NCI-H2081 treated with DMSO at 0.1 percent for 48 hours (cell line): ENCODE measurements at regions not wholly inside any gene's neighbourhood (a gene's known extent, or its start where the extent isn't known, plus 50 kb on each side); places are given as distances from the start of the nearest gene placed in this dataset.

Experiments used
- DNase-seq: peaks from one replicate; lab custom pipeline; 2025; lab: John Stamatoyannopoulos, UW

- DNase-seq, result no peak
Observed at GRCh38 chr4:23401572-23401971, 488.3 kb downstream of the PPARGC1A start.

DNA sequence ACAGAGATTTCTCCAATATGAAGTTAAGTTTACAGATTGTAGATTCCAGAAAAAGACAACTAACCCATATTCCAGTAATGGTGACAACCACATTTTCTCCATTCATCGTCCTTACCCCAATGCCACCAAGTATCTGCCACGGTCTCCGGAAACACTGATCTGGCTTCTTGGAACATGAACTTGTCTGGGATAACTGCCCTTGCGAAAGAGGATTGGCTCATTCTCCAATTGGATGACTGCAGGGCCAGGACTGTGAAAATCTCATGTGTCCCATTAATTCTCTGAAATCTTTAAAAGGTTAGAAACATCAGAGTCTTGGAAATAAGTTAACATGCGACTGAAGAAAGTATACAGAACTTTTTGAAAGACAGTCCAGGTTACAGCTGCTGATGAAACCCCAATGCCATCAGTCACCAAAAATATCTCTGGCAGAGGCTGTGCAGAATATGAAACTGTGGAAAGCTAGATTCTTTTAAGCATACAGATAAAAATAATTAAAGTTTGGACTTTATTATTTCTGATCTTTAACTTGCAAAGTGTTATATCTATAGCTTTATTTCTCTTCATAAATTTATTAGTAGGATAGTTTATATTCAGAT is 496.9 kb downstream of the PPARGC1A start:
- DNase-seq, result no peak

GRCh38 chr4:23390246-23390645 is 499.6 kb downstream of the PPARGC1A start:
- DNase-seq, result no peak

- no peak for DNase-seq
Observed at GRCh38 chr4:23388699-23389395, 501.0 kb downstream of the PPARGC1A start.

DNA sequence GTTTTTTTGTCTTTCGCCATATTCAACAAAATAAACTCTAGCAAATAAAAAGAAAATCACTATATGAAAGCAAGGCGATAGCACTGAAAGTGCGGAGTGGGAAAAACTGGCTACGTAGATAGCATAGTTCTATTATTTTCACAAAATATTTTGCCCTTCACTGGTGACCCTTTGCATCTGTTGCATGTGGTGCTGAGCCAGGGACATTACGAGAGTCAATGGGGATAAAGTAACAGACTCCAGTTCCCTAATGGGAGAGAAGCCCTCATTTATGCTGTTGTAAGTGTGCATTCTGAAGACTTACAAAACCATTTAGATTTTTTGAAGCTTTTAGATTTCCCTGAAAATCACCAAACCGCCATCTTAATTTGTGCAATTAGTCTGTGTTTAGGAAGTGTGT is 501.6 kb downstream of the PPARGC1A start:
- DNase-seq, result no peak

DNA sequence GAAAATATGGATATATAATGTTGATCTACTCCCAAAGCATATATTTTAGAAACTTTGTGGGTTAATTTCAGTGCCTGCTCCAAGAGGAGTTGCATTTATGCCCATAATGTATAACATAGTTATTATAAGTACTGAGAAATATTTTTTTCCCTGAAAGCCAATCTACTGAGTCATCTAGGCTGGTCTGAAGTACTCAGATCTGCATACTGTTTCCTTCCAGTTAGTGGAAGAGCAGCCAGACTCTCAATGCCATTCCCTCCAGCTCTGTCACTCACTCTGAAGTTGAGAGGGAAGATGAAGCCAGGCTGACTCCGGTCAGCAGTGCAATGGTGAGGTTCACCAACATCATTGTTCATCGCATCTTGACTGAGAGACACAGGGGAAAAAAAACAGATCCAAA is 505.1 kb downstream of the PPARGC1A start:
- no peak for DNase-seq

GRCh38 chr4:23382879-23383278 is 507.0 kb downstream of the PPARGC1A start:
- no peak for DNase-seq

DNA sequence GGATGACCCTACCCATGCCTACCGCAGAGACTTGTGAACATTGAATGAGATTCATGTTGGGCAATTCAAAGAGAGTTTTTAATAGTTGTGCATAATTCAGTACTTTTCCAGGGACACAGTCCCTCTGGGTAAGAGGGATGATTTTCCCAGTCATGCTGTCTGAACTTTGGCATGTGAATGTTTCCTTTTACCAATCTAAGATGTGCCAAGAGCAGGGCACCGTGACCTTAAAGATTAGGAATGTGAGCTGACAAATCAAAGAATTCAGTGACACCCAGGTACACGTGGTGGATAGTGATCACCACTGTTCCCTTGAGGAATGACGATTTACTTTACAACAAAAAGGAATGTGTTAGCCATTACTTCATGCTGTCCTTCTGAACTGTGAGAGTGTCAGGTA is 515.6 kb downstream of the PPARGC1A start:
- DNase-seq, result no peak

DNA sequence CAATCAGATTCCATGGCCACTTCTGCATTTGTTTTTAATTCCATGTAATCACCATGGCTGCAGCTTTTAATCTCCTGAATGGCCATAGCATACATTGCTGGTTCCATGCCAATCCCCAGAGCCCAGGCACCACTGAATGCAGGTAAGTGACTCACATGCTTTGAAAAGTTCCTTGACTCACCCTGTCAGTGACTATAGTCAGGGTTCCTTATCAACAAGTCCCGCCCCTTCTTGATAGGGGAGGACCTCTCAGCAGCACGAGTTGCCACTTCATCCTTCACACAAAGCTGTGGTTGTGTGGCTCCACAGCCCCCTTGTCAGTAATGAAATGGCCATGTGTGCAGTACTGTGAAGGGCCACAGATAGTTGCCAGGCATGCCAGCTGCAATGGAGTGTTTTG is 516.6 kb downstream of the PPARGC1A start:
- no peak for DNase-seq

DNA sequence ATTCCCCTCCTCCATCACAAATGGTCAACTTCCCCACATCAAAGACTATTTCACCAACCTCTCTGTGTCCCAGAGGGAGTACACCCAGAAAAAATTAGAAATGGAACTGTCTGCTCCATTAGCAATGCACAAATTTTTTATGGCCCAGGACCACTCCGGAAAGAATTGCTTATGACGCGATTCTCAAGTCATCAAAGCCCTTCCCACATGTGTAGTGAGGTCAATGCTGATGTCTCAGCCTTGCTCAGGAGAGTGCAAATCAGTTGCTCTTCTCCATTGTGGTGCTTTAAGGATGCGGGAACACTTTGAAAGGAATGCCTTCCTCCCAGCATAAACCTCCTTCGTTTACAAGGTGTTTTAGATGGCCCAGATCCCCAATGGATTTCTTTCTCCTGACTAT is 518.3 kb downstream of the PPARGC1A start:
- no peak for DNase-seq

- no peak for DNase-seq
Observed at GRCh38 chr4:23369331-23369730, 520.5 kb downstream of the PPARGC1A start.

GRCh38 chr4:23368081-23368697 is 521.7 kb downstream of the PPARGC1A start:
- no peak for DNase-seq

DNA sequence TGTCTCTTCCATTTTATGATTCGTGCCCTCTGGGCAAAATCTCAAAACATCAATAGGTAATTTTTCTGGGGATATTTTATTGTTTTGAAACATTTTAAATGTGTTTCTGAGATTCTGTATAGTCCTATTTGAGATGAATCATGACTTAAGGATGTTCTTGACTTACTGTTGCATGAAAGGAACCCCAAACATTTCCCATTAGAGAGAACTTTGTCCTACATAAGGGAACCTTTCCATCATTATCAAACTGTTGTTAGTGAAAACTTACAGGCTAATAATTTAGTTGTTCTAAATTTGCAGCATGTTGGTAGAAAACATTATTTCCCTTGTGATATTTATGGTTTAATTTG is 523.3 kb downstream of the PPARGC1A start:
- no peak for DNase-seq

DNA sequence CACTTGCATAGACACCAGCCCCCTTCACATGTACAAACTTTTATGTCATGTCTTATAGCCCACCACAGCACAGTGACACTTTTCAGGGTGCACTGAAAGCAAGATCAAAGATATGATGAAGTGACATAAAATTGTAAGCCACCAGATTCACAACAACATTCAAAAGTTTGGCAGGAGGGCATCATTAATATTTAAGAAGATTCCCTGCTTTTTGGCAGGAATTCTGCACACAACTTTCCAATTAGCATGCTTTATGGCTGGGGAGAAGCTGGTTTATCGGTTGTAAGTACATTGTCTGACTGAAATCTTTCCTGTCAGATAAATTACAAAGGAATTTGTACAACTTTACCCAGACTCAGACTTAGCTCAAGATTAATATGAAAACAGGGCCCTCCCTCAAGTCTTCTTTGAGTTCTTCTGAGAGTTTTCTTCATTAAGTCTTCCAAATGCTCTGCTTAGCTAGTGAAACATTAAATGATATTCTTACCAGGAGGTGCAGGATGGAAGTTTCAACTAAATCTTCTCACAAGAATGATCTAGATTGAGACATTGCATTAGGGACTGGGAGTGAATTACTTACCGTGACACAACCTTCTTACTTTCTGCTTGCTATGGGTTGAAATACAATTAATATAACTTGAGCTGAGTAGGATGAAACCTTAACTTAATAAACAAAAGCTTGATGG is 523.8 kb downstream of the PPARGC1A start:
- no peak for DNase-seq

DNA sequence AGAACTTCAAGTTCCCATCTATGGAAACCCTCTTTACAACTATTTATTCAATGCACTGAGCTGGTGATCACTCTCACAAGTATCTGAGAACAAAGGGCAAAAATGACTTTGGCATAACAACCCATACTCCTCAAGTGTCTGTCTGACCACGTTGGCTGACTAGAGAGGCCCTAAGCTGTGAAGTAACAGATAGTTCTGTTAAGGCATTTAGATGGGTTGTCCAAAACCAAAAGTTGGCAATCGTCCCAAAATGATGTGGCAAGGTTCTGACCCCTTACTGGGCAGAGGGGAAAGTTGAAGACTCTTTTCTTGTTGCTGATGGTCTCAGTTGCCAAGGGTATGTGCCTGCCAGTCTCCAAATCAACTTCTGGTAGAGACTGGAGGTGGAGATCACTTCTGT is 524.8 kb downstream of the PPARGC1A start:
- no peak for DNase-seq

DNA sequence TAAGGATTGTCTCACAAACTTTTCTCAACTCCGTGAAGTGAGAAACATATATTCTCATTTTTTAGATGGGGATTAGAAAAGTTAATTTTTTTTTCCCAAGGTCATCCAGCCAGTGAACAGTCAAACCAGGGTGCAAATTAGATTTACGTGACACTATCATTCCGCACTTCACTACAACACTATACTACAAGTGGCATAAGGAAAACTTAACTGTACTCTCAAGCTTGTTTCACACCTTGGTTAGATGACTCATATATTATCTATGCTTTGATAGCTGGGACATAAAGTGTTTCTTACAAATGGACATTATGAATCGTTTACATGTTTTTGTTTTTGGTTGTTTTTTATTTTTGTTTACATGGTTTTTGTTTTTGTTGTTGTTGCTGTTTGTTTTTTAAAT is 525.7 kb downstream of the PPARGC1A start:
- DNase-seq, result no peak

DNA sequence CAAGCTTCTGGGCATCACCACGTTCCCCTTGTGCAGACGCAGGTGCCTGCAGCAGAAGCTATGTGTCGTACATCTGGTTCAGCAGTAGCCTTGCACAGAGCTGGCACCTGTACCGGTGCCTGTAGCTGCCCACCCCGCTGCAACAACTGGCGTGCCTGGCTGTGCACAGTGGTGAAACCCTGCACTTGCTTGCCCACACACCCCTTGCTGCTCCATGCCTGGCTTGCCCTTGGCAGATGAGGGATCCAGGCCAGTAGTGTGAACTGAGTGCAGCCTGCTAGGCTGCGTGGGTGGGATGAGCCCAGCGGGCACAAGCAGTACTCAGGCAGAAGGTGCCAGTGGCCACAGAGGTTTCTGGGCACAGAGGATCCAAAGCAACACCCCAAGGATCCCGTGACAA is 528.4 kb downstream of the PPARGC1A start:
- no peak for DNase-seq

GRCh38 chr4:23360718-23361117 is 529.1 kb downstream of the PPARGC1A start:
- no peak for DNase-seq

GRCh38 chr4:23355258-23355657 is 534.6 kb downstream of the PPARGC1A start:
- DNase-seq, result no peak

DNA sequence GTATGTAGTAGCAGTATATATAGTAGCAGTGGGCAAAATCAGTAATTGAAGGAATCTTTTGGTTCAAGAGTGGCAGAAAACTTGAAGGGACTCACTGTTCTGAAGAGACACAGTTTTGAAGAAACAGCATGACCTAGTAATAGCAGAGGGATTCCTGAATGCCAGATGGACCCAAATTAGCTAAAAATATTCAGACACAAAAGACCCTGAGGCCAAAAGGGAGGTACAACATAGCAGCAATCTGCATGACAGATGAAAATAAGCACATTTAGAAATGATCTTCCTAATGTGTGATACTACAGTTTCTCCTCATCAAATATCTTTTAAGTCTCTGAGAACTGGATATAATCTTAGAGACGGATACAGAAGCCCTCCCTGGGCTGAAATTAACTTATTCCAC is 536.6 kb downstream of the PPARGC1A start:
- DNase-seq, result no peak

GRCh38 chr4:23348789-23349498 is 540.9 kb downstream of the PPARGC1A start:
- no peak for DNase-seq

- DNase-seq, result no peak
Observed at GRCh38 chr4:23337292-23337691, 552.6 kb downstream of the PPARGC1A start.
